HUDEP-2 (cell line): ENCODE measurements at regions not wholly inside any gene's neighbourhood (a gene's known extent, or its start where the extent isn't known, plus 50 kb on each side); places are given as distances from the start of the nearest gene placed in this dataset.
"Not testable (repeated sequence)": the region's sequence is repeated elsewhere in the genome, so short reads cannot be mapped to it uniquely, and the experiment has no call there.

Experiments used
- DNase-seq, 76 experiments: peaks; one replicate each; lab custom pipeline; 2025; ENCODE audit not compliant: unreplicated experiment in 76 of 76; lab: John Stamatoyannopoulos, UW

DNA sequence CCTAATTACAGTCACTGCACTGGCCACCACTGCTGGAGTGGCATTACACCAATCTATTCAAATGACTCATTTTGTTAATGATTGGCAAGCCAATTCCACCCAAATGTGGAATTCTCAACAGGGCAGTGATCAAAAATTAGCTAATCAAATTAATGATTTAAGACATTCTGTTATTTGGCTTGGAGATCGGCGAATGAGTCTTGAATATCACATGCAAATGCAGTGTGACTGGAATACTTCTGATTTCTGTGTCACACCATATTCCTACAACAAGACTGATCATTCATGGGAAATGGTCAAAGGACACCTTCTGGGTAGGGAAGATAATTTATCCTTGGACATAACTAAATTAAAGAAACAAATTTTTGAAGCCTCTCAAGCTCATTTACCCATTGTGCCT is 165.1 kb downstream of the IER5 start:
- DNase-seq = not testable (repeated sequence)

DNA sequence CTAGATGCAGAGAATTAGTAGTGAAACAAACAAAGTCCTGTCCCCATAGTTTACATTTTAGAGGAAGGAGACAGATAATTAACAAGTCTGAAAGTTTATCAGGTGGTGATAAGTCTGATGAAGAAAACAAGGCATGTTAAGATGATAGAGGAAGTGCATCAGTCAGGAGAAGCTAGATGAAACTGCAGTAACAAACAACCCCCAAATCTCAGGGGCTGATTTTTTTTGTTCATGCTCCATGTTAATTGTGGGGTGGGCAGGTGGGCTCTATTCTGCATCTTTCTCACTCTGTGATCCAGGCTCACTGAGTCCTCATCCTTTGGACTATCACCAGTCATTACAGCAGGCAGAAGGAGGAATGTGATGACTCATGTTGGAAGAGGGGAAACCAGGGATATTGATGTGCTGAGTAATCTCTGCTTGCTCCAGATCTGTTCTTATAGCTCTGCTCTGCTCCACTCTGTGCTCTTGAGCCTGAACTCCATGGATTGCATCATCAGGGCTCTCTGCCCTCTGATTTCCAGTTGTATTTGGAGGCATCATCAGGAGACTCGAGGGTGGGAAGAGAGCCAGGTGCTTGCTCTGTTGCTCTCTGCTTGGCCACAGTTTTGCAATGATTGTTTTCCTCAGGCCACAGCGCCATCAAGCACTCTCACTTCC is 166.9 kb downstream of the IER5 start:
- DNase-seq = no peak

DNA sequence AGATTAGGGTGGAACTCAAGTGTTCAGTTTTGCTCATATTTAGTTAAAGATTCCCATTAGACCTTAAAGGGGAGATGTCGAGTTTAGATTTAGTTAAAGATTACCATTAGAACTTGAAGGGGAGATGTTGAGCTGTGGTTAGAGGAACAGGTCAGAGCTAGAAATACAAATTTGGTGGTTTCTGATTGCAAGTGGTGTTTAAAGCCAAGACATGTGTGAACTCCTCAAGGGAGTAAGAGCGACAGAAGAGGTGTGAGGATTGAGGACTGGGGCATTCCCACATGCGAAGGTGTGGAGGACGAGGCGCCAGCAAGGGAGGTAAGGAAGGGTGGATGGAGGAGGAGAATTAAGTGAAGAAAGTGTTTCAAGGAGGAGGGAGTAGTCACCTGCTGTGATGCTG is 168.6 kb downstream of the IER5 start:
- no peak for DNase-seq

DNA sequence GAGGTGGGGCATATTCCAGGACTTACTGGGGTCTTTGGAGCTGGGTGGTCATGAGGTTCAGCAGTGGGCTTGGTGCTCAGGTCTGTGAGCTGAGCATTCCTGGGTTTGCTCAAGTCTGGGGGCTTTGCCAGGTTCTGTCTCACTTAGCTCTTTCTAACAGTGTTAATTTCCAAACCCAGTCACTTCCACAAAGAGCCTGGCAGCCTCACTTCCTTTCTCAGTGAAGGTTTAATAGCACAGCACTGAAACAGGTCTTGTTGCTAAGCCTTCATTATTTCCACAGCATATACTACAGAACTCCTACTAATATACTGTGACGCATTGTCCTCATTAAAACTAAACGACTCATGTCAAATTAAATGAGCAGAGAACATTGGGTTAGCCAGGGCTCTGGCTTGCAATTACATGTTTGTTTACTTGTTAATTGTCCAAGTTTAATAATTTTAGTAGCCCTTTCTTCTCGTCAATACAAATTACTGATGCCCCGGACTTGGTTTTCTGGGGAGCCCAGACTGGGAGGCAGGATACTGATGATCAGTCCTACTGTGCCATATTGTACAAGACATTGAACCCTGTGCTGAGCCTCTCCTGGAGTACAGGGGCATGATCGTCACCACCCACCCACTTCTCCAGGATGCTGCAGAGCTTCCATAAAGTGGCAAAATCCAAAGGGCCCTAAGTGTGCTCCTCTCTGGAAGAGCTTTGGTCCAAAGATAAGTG is 170.7 kb downstream of the IER5 start:
- DNase-seq = no peak

DNA sequence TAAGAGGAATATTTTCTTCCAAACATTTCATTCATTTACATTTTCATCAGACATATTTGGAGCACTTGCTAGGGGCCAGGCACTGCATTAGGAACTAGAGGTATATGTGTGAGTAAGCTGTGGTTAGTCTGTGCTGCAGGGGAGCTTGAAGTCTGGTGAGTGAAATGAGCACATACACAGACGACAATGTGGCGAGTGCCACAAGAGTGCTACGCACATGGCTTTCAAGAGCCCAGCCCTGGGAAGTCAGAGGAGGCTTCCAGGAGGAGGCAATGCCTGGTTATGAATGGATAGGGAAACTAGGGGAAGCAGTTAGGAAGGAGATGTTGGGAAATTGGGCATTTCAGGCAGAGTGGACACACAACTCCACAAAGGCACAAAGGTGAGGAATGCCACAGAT is 171.8 kb downstream of the IER5 start:
- DNase-seq = no peak

DNA sequence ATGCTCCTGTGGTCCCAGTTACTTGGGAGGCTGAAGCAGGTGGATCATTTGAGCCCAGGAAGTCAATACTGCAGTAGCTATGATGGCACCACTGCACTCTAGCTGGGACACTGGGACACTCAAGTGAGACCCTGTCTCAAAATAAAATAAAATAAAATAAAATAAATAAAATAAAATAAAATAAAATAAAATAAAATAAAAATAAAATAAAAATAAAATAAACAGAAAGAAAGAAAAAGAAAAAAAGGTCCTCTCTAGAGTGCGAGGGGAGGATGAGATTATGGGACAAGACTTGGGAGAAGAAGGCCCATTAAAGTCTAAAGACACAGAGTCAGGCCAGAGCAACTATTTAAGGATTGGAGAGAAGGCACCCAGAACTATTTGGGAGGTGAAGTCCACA is 172.5 kb downstream of the IER5 start:
- DNase-seq = no peak

DNA sequence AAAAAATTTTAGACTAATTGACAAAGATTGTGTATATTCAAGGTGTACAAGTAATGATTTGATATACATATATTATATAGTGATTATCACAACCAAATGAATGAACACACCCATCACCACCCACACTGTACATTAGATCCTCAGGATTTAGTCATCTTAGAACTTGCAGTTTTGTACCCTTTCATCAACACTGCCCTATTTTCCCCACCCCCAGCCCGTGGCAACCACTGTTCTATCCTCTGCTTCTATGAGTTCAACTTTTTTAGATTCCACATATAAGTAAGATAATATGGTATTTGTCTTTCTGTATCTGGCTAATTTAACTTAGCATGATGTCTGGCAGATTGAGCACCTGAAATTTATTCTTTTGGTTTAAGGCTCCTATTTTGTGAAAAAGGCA is 173.6 kb downstream of the IER5 start:
- no peak for DNase-seq

DNA sequence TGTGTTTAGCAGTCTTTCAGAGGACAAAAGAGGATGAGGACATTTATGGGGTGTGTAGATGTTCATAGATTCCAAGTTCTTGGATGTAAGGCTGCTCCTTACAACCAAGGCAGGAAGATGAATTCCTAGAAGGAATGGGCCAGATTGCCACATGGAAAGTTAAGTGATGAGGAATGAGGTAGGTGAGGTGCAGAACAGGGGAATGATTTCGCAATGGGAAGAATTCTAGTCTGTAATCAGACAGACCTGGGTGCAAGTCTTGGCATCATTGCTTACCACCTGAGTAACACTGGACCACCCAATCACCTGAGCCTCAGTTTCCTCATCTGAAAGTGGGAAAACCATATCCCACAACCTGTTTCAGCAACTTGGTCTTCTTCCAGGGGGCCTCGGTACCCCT is 174.9 kb downstream of the IER5 start:
- no peak for DNase-seq

DNA sequence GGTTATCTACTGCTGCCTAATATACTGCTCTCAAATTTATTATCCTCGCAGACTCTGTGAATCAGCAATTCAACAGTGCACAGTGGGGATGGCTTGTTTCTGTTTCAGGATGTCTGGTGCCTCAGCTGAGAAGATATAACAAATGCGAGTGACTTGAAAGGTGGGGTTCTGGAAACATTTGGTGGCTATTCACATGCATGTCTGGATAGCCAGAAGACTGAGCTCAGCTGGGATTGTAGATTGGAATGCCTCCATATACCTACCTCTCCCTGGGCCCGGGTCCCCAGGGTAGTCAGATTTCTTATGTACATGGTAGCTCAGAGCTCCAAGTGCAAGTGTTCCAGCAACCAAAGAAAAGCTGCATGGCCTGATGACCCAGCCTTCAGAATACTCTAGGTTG is 176.3 kb downstream of the IER5 start:
- DNase-seq = no peak

DNA sequence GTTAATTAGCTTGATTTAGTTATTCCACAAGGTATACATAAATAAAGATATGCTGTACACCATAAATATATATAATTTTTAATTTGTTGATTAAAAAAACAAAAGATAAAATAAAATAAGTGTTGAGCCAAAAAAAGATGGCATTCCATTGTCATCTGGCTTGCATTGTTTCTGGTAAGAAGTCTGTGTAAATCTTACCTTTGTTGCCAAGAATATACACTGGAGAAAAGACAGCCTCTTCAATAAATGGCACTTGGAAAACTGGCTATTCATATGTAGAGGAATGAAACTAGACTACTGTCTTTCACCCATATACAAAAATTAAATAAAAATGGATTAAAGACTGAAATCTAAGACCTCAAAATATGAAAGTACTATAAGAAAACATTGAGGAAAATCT is 196.5 kb downstream of the IER5 start:
- no peak for DNase-seq

DNA sequence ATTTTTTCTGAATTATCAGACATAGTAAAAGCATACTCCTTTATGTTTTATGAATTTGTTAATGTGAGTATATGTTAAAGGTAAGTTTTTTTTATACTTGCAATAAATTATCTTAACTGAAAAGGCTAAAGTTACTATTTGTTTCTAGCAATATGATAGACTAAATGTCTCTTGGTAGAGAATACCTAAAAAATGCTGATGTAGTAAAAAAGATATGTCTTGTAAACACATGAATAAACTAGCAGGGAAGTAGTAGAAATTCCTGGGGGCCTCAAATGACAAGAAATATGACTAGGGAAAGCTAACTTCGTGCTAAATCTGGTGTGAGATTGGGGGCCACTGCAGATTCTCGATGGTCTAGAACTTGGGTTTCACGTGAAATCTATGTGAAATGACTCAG is 188.1 kb upstream of the CACNA1E start:
- DNase-seq = no peak

DNA sequence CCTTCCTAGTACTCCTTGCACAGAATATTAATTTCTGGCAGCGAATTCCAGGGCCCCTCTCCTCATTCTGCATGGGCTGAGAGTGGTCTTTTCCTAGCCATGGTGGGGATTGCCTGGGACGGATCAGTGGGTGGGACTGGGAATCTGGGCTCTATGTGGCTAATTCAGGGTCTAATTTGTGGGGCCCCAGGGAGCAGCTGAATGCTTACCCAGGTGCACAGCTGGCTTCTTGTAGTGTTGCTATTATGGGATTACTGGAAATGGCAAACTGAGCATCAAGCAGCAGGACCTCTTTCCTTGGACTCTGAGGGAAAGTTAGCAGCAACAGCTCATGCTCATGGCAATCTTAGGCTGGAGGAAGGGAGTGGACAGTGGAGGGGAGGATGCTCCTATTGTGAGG is 187.1 kb upstream of the CACNA1E start:
- no peak for DNase-seq

DNA sequence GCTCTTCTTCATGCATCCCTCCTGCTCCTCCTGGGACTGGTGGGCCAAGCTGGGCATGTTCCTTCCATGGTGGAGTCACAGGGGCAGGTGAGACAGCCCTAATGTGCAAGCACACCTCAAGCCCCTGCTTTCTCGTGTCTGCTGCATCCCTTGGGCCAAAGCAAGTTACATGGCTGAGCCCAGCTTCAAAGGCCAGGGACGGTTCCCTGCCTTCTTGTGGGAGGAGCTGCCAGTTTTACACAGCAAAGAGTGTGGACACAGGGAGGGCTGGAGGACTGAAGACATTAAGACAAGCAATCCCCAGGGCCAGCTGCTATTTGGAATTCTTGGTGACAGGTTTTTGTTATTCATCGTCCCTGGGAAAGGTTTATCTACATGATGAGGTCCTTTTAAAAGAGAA is 175.2 kb upstream of the CACNA1E start:
- no peak for DNase-seq

DNA sequence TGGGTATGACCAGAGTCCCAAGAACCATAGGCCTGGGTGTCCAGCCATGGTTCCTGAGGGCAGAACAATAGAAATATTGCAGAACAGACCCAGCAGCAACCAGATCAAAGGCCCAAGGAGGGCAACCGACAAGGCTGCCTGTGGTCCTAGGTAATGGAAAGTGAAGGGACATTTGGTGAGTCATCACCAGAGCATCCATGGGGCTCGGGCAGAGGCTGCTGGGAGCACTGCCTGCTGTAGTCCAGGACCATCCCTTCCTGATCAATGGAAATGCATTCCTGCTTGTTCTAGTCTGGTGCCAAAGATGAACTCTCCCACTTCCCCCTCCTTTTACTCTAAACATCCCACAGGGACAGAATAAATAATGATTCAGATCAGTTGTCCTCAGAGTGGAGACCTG is 172.8 kb upstream of the CACNA1E start:
- DNase-seq = no peak

DNA sequence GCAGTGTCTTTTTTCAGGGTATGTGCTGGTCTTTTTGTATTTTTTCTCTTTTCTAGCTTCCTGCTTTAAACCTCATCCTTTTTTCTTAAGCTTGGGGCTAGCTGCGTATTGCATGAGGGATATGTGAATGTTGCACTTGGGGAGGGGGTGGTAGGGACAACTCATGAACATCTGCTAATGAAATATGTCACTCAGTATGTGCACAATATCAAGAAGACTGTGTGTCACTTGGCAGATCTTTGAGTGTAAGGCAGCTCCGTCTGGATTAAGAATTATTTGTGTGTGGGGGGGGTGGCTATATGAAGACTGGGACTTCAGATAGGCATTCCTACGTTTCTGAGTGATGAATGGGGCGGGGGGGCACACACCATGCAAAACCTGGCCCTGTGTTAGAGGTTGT is 170.4 kb upstream of the CACNA1E start:
- no peak for DNase-seq

DNA sequence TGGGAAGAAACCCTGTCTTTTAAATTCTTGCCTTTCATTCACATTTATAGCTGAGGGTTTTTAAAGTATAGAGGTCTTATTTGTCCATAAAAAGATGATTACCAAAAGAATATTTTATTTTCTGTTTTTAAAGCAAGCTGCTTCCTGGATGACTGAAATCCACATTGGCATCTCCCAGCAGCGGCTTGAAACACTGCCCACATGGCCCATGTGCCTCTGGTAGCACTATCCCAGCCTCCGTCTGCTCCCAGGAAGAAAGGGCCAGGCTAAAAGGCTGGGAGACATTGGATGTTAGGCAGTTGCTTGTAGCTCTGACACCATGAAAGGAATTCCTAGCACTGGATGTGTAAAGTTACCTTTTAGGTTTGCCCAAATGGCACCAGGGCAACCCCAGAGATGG is 169.9 kb upstream of the CACNA1E start:
- no peak for DNase-seq

DNA sequence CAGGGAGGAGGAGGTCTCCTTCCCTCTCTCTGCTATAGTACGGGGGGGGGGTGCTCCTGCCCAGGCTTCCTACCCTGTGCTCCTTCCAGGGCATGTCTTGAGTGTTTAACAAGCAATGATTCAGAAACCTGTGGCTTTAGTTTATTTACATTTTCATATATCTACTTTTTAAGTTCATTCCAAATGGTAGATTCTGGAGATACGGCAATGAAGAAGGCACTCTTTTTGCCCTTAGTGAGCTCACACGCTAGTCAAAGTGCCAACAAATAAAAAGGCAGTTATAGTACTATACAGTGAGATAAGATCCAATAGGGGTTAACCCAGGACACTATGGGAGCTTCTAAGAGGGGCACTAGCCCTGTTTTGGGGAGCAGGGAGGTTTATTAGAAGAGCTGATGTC is 169.3 kb upstream of the CACNA1E start:
- DNase-seq = no peak

DNA sequence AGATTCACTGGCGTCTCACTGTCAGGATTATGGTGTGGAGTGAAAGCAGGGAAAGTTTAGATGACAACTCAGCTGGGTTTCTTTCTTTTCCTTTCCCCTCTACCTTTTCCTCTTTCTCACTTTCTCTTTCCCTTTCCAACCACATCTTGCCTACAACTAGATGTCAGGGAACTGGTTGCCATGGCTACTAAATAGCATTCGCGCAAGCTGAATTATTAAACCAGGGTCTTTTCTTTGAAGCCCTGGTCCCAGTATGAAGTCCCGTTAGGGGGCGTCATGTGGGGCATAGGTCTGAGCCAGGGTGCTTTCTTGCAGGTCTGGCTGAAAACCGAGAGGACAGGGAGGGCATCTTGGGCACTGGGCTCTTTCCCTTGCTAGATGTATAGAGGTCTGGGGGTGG is 168.4 kb upstream of the CACNA1E start:
- no peak for DNase-seq

DNA sequence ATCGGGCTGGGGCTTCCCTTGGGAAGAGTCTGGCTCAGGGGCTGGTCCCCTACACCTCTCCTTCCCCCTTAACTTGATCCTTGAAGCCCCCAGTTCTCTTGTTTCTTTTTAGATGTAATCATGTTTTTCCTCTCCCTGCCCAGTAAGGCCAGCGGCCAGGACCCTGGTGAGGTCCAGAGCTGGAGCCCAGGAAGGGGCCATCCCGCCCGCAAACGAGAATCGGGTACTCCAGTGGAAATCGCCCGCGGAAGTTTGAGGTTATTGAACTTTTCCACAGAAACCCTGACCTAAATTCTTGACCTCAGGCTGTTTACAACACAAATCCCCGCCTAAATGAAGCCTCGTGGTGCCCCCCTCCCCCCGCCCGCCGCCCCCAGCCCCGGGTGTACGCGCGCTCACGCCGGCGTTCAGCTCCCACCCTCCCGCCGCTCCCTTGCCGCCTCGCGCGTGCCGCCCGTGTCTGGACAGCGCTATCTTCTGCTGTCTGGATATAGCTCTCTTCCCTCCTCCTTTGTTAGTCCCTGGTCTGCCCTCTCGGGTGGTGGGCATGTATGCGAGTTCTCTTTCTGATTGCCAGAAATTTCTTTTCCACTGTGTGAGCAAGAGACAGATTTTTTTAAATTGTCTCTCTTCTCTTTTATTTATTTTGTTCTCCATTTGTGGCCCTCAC is 165.9 kb upstream of the CACNA1E start:
- no peak for DNase-seq

DNA sequence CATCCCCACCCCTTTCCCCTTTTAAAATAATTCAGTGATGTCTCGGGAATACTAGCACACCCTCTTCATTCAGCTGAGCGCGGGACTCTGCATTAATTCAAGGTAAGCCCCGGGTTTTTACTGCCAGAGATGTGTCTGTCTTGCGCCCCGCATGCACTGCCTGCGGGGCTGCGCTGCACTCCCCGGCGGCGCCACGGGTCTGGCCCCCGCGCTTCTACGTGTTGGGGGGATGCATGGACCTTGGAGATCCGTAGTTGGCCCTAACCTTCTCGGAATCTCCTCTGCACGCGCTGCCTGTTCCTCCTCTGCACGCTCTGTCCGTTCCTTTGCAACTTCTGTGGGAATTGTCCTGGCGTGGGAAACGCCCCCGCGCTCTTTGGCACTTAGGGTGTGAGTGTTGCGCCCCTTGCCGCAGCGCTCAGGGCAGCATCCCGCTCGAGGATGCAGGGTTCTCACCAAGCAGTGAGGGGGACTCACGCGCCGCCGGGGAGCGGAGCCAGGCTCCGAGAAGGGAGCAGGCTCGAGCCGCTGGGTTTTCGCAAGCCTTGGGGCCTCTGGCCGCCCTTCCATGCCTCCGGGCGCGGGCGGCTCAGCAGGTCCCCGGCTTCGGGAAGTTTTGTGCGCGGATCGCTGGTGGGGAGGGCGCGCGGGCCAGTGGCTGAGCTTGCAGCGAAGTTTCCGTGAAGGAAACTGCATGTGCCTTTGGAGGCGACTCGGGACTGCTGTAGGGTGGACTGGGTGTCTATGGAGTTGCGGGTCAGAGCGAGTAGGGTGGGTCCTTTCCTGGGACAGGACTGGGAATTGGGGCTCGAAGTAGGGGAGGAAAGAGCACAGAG is 165.1 kb upstream of the CACNA1E start:
- DNase-seq = no peak

DNA sequence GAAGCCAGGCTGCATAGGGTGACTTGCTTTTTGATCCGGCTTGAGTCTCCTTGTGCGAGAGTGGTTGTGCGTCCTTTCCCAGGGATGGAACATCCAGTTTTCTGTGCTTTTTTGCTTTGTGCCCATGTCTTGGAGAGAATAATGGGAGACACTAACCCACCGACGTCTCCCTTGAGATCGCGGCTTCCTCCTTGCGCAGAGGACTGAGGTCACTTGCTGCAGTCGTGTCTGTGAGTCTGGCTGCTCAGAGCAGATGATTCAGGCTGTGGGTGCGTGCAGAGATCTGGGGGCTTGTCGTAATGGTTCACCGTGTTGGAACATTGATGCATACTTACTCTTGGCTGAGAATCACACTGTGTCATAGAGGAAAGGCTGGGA is 164.5 kb upstream of the CACNA1E start:
- no peak for DNase-seq
